Stimulated activated naive CD8-positive, alpha-beta T cell treated with anti-CD3 and anti-CD28 coated beads, Interleukin-15, Interleukin-2, amounts not matched to agents 100 U/mL and 50 U/mL, for 24 hours (primary cell): ENCODE measurements at regions not wholly inside any gene's neighbourhood (a gene's known extent, or its start where the extent isn't known, plus 50 kb on each side); places are given as distances from the start of the nearest gene placed in this dataset.
"Not testable (repeated sequence)": the region's sequence is repeated elsewhere in the genome, so short reads cannot be mapped to it uniquely, and the experiment has no call there.

Experiments
- ATAC-seq: fragments of 150-1000 bp; cut with Tn5 transposase; one replicate; pipeline ENCODE4 v1.10.0; 2021
- DNase-seq: peaks from one replicate; pipeline ENCODE4 v3.0.0; 2021

- ATAC-seq, result no peak
- DNase-seq, result no peak
Measured at GRCh38 chr2:88396209-88396608, 56.3 kb downstream of the FOXI3 start.

- no peak for DNase-seq
- ATAC-seq, result no peak
Measured at GRCh38 chr2:88377641-88377991, 74.9 kb downstream of the FOXI3 start.

- DNase-seq (no peak), ATAC-seq (no peak)
Measured at GRCh38 chr2:88372042-88372441, 80.5 kb downstream of the FOXI3 start.

- not testable (repeated sequence) for DNase-seq
Measured at GRCh38 chr2:88365408-88365807, 87.1 kb downstream of the FOXI3 start.

GRCh38 chr2:88355486-88355885 is 97.0 kb downstream of the FOXI3 start:
- no peak for ATAC-seq
- DNase-seq, result no peak

More at GRCh38 chr2:88365408-88365807, 87.1 kb downstream of the FOXI3 start:
- ATAC-seq, result not testable (repeated sequence)

GRCh38 chr2:88351249-88351601 is 101.3 kb downstream of the FOXI3 start:
- ATAC-seq (no peak), DNase-seq (no peak)

GRCh38 chr2:88350331-88351248 is 101.9 kb downstream of the FOXI3 start:
- ATAC-seq (peak; percentile 59), DNase-seq (peak; percentile 80)

- ATAC-seq (no peak), DNase-seq (no peak)
Measured at GRCh38 chr2:88345842-88346241, 106.7 kb downstream of the FOXI3 start.

GRCh38 chr2:88342749-88343148 is 109.7 kb downstream of the FOXI3 start:
- ATAC-seq (no peak), DNase-seq (peak; percentile 3)

GRCh38 chr2:88334418-88334817 is 118.1 kb downstream of the FOXI3 start:
- ATAC-seq, result no peak

GRCh38 chr2:88331239-88331638 is 121.3 kb downstream of the FOXI3 start:
- DNase-seq, result no peak
- no peak for ATAC-seq

More at GRCh38 chr2:88334418-88334817, 118.1 kb downstream of the FOXI3 start:
- no peak for DNase-seq

GRCh38 chr2:88329815-88330603 is 122.5 kb downstream of the FOXI3 start:
- DNase-seq, result no peak
- ATAC-seq, result no peak

- DNase-seq (no peak), ATAC-seq (no peak)
Measured at GRCh38 chr2:88321449-88322248, 130.8 kb downstream of the FOXI3 start.

- no peak for DNase-seq
- no peak for ATAC-seq
Measured at GRCh38 chr2:88320076-88320773, 132.3 kb downstream of the FOXI3 start.

GRCh38 chr2:88318956-88319330 is 133.6 kb downstream of the FOXI3 start:
- no peak for ATAC-seq
- DNase-seq, result no peak

- no peak for DNase-seq
- no peak for ATAC-seq
Measured at GRCh38 chr2:88318071-88318955, 134.2 kb downstream of the FOXI3 start.

- no peak for DNase-seq
- ATAC-seq, result no peak
Measured at GRCh38 chr2:88310787-88311186, 140.6 kb downstream of the THNSL2 start.

GRCh38 chr2:88307817-88308216 is 137.7 kb downstream of the THNSL2 start:
- DNase-seq (peak; percentile 18), ATAC-seq (no peak)

GRCh38 chr2:88303865-88304264 is 133.7 kb downstream of the THNSL2 start:
- DNase-seq, result no peak

GRCh38 chr2:88296247-88296646 is 126.1 kb downstream of the THNSL2 start:
- no peak for DNase-seq
- ATAC-seq, result no peak

More at GRCh38 chr2:88303865-88304264, 133.7 kb downstream of the THNSL2 start:
- ATAC-seq, result no peak
